Sigmoid colon (tissue), 4 donors: ENCODE measurements at regions not wholly inside any gene's neighbourhood (a gene's known extent, or its start where the extent isn't known, plus 50 kb on each side); places are given as distances from the start of the nearest gene placed in this dataset.

Experiments
- POLR2A ChIP-seq, 2 donors: fragments of 450-650 bp; IDR thresholded peaks; one replicate each; pipeline ENCODE4 v1.6.1; 2016; ENCODE audit warnings: antibody characterized with exemption in 2 of 2, mild to moderate bottlenecking in 2 of 2, moderate library complexity in 2 of 2
- POLR2AphosphoS5 ChIP-seq, 4 donors: sonication (generic); formaldehyde crosslinking; IDR thresholded peaks; one replicate each; pipeline ENCODE4 v1.6.1; 2017; ENCODE audit warnings: antibody characterized with exemption in 4 of 4
- TF ChIP-seq, protein P1 (sequence below), 4 experiments: fragments of 450-650 bp in 3 of 4; fragments of 200-600 bp in 1 of 4; IDR thresholded peaks; one replicate each; pipeline ENCODE4 v1.5.1; 2016 to 2019; ENCODE audit warnings: antibody characterized with exemption in 4 of 4, mild to moderate bottlenecking in 3 of 4, moderate library complexity in 2 of 4

DNA sequence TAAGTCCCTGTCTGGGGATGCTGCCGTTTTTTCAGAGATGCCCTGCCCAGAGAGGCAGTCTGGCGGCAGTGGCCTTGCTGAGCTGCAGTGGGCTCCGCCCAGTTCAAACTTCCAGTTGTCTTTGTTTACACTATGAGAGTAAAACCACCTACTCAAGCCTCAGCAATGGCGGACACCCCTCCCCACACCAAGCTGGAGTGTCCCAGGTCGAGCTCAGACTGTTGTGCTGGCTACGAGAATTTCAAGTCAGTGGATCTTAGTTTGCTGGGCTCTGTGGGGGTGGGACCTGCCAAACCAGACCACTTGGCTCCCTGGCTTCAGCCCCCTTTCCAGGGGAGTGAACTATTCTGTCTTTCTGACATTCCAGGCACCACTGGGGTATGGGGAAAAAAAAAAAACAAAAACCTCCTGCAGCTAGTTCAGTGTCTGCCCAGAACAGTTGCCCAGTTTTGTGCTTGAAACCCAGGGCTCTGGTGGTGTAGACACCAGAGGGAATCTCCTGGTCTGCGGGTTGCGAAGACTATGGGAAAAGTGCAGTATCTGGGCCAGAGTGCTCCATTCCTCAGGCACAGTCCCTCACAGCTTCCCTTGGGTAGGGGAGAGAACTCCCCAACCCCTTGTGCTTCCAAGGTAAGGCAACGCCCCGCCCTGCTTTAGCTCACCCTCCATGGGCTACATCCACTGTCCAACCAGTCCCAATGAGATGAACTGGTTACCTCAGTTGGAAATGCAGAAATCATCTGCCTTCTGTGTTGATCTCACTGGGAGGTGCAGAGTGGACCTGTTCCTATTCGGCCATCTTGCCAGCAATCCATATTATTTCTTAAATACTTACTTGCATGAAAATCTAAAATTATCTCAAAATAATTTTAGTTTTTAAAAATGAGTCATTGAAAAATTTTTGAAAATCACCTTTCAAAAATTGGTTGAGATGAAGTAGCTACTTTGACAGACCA is 338.0 kb downstream of the OSR1 start:
- TF ChIP-seq, protein P1, sequence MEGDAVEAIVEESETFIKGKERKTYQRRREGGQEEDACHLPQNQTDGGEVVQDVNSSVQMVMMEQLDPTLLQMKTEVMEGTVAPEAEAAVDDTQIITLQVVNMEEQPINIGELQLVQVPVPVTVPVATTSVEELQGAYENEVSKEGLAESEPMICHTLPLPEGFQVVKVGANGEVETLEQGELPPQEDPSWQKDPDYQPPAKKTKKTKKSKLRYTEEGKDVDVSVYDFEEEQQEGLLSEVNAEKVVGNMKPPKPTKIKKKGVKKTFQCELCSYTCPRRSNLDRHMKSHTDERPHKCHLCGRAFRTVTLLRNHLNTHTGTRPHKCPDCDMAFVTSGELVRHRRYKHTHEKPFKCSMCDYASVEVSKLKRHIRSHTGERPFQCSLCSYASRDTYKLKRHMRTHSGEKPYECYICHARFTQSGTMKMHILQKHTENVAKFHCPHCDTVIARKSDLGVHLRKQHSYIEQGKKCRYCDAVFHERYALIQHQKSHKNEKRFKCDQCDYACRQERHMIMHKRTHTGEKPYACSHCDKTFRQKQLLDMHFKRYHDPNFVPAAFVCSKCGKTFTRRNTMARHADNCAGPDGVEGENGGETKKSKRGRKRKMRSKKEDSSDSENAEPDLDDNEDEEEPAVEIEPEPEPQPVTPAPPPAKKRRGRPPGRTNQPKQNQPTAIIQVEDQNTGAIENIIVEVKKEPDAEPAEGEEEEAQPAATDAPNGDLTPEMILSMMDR (IDR thresholded peaks at IDR 0.05) = no peak
- no peak for TF ChIP-seq POLR2A (IDR thresholded peaks at IDR 0.05)
- TF ChIP-seq POLR2AphosphoS5 (IDR thresholded peaks at IDR 0.05) = no peak
